HepG2 (cell line): ENCODE measurements at regions not wholly inside any gene's neighbourhood (a gene's known extent, or its start where the extent isn't known, plus 50 kb on each side); places are given as distances from the start of the nearest gene placed in this dataset.

Experiments used
- TCF12 ChIP-seq, 2 experiments: fragments of 450-650 bp in 1 of 2; sonication (generic) in 1 of 2; formaldehyde crosslinking in 1 of 2; IDR thresholded peaks; 2 replicates each; pipeline versions ENCODE4 v1.6.1 to v1.8.0; 2017 to 2022; ENCODE audit warnings: antibody characterized with exemption in 1 of 2, mild to moderate bottlenecking in 1 of 2, missing genetic modification reagents in 1 of 2, moderate library complexity in 1 of 2
- TCF7 ChIP-seq: sonication (generic); IDR thresholded peaks from 2 replicates; pipeline ENCODE4 v1.6.1; 2016; ENCODE audit warnings: antibody characterized with exemption, low read depth

DNA sequence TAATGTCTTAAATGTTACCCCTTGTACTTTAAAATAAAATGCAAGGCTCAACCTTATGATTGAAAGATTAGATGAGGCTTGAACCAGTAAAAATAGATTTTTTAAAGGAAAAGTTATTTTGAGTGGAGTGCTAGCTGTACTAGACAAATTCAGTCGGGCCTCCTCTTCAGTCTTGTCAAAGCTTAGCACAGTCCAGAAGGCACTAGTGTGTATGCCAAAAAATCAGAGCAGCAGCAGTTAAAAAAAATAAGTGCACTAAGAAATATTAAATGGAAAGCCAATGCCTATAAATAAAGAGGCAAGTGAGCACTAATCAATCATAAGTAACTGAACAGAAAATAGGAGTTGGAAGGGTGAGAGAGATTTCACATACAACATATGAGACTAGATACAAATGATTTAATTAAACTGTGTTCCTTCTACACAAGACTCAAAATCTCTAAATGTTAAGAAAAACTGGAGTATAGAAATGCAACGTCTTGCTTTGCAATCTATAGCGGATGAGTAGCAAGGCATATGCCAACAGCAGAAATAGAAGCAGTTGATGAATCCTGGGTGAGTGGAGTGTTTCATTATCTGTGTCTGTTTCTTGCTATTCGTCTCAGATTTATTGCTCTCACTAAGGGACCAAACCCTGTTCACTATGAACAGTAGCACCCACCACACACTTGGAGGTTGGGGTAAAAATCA lies 172.1 kb downstream of the ETNK1 start:
- TF ChIP-seq TCF12 (IDR thresholded peaks at IDR 0.05), result no peak
- no peak for TF ChIP-seq TCF12 (CRISPR knock-in tag; IDR thresholded peaks at IDR 0.05)
- TF ChIP-seq TCF7, result no peak
